Iris pigment epithelial cell (primary cell): ENCODE measurements at regions not wholly inside any gene's neighbourhood (a gene's known extent, or its start where the extent isn't known, plus 50 kb on each side); places are given as distances from the start of the nearest gene placed in this dataset.

Experiments
- DNase-seq: peaks from one replicate; pipeline ENCODE4 v3.0.0-alpha.2; 2011; ENCODE audit warnings: low read depth

DNA sequence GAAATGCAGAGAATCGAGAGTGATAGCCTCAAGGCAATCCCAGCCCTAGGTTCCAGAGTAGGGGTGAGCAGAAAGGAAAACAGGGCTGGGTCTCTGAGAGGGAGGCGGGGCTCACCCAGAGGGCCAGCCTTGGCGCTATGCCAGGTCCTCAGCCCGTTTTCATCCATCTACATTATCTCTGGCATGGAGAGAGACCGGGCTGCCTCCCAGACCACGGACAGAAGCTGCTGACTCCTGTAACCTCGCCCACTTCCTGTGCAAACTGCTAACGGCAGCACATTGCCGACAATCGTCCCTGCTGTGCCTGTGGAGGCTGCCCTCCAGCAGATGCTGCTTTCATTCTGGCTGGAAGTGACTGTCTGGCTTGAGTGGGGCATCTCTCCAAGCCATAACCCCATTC lies 569.1 kb downstream of the NPHP4 start:
- no peak for DNase-seq

DNA sequence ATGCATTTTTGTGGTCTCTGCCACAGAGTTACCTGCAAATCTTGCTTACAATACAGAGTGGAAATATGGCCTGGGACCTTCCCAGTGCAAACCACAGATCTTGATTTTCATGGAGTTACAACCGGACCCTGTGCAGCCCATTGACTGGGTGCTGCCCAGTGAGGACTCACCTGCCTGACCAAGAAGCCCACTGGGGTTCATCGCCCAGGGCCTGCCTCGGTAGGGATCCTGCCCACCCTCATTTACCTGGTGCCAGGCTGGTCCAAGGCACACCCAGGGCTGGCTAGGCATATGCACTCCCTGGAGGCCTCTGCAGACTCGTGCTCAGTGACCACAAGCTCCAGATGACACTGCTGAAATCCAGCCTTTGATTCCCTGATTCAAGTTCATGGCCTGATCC lies 572.7 kb downstream of the NPHP4 start:
- DNase-seq, result no peak

DNA sequence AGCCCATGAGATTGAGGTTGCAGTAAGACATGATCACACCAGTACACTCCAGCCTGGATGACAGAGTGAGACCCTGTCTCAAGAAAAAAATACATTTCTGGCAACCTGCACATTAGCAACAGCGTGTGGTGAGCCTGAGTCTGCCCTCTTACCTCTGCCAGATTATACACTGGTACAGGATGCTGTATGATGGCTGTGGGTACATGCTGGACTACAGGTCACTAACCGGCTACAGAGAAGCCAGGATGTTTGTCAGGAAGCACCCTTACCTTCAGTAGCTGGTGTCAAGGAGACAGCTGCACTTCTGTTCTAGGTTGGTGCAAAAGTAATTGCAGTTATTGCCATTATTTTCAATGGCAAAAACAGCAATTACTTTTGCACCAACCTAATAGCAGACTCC lies 575.7 kb downstream of the NPHP4 start:
- no peak for DNase-seq

DNA sequence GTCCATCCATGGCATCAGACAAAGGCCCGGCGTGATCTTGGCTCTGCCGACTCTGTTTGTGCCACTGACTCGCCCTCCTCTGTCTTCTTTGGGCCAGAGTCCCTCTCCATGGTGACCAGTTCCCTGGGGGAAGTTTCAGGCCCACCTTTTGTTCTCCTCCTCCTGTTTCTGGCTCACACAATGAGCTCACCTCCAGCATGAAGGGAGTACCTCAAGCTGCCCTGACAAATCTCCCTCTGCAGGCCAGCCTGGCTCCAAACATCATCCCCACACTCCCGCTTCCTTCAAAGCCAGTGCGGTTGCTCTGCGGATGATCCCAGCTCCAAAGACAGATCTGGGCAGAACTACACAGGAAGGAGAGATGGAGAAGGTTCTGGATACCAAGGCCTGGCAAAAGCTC lies 576.6 kb downstream of the NPHP4 start:
- DNase-seq, result no peak

DNA sequence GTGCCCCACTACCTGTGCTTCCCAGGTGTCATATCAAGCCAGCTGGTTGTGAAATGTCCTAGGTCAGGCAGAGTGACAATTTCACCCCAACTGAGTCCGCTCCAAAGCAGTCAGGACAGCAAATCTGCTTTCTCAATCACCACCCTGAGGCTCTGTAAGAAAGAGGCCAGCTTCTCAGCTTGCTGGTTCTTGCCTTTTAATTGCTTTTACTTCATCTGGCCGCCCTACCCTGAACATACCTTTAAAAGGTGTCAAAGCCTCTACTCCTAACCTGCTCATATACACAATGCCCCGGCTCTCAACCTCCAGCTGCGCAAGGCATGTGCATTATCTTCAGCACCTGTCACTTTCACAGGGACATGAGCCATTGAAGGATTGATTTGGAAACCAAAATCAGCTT lies 581.6 kb downstream of the NPHP4 start:
- no peak for DNase-seq

DNA sequence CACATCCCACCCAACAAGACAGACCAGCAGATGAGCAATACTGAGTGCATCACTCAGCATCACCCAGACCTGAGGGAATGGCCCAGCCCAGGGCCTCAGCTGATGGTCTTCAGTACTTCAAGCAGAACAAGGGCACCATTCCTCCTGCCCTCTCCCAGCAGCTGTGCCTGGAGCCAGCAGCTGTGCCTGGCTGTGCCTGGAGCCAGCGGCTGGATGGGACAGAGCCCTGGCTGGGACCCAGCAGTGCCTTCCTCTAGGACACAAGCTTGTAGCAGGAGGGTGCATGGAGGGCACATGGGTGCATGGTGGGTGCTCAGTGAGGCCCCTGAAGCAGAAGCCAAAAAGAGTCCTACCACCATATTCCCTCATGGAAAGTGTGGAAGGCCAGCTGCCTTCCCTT lies 583.8 kb downstream of the NPHP4 start:
- no peak for DNase-seq

DNA sequence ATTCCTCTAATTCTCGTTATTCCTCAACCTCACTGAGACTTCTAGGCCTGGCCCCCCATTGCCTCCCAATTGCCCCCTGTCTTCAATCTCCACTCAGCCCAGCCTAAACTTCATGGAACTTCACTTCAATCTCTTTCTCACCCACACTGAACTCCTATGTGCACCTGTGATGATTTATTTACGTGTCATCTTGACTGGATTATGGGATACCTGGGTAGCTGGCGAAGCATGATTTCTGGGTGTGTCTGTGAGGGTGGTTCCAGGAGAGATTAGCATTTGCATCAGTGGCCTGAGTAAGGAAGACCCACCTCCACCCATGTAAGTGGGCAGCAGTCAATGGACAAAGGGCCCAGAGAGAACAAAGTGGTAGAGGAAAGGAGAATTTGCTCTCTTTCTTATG lies 587.0 kb downstream of the NPHP4 start:
- DNase-seq, result no peak

DNA sequence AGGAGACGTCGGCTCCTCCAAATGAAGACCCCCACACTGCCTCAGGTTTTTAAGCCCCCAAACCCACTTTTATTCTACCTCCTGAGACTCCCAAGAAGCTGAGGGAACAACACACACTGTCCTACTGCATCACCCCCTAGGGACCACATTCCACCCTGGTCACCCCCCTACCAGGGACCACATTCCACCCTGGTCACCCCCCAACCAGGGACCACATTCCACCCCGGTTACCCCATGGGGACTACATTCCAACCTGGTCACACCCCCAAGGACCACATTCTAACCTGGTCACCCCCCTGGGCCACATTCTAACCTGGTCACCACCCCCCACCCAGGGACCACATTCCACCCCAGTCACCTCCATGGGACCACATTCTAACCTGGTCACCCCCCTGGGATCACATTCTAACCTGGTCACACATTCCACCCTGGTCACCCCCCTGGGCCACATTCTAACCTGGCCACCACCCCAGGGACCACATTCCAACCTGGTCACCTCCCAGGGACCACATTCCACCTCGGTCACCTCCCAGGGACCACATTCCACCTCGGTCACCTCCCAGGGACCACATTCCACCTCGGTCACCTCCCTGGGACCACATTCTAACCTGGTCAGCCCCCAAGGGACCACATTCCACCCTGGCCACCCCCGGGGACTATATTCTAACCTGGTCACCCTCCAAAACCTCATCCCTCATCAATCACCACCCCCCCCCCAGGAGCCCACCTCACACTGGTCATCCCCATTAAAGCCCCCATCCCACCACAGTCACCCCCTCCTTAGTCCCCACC lies 587.6 kb downstream of the NPHP4 start:
- no peak for DNase-seq

DNA sequence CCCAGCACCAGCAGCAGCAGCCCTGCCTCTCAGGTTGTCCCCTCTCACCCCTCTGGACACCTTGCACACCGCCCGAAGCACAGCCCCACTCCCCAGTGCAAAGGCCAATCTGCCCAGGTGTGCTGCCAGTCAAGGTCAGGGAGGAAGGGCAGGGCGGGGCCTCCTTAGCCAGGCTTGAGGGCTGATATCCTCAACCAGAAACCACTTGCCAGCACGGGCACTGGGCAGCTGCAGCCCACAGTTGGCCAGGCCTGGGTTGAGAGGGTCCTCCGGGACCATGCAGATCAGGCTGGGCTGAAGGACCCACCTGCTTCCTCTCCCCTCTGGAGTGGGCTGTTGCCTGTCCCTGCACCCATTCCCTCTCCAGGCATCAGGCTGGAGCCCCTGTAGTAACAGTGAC lies 588.3 kb downstream of the NPHP4 start:
- DNase-seq, result no peak

DNA sequence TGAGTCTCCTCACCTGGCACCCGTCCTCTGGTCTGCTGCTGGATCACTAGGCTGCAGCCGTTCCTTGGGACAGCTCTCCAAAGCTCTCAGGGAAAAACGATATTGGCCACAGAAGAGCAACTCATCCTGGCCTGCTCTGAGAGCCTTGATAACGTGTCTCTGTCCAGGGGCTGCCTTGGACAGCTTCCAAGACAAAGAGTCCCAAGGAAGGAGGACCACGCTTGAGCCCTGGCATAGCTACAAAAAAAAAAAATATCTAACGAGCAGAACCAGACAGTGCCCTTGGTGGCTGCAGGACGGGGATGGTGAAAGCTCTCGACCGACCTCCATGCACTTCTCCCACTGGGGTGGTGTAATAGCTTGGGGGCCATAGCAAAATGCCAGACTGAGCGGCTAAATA lies 589.6 kb downstream of the NPHP4 start:
- DNase-seq, result no peak

DNA sequence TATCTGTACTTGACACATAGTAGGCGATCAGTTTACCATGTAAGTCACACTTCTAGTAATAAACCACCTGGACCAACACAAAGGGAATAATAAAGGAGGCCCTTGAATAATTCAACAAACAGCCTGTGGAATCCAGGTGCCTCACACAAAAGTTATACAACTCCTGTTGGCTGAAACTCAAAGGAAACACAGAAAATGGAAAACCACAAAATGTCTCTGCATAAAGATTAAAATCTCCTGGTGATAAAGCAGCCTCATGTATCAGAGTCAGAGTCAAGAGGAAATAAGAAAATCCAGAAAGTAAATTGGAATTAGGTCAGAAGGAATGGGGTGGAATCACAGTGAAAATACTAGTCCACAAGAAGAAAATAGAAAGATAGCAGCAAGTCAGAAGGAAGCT lies 592.5 kb downstream of the NPHP4 start:
- DNase-seq, result no peak

DNA sequence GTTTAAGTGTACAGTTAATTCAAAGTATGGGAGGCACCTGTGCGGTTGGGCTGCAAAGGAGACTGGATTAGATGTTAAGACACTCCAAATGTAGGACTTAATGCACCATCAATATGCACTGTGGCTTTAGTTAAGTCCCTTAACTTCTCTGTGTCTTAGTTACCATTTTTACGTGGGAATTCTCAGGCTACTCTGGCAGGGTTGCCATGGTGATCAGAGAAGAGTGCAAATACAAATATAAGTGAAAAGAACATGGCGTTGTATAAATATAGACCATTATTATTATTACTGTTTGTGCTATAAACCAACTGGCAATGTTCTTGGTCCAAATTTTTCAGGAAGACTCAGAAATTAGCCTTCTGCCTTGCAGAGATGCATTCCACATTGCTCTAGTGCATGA lies 595.6 kb downstream of the NPHP4 start:
- no peak for DNase-seq

DNA sequence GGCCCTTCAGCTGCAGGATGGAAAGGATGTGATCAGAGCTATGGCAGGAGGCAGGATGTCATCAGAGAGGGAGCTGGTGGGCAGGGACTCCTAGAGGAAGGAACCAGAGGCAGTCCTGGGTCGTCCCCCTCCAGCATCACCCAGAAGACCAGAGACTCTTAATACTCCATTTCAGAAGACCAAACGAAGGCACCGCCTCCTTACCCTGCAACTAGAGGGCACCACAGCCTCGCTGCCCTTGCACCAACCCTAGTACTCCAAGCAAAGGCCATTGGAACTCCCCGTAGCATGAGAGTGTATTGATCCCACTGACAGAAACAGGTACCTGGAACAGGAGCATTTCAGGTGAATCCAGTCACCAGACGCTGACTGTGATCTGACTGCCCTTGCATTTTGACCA lies 598.1 kb downstream of the NPHP4 start:
- DNase-seq, result no peak

DNA sequence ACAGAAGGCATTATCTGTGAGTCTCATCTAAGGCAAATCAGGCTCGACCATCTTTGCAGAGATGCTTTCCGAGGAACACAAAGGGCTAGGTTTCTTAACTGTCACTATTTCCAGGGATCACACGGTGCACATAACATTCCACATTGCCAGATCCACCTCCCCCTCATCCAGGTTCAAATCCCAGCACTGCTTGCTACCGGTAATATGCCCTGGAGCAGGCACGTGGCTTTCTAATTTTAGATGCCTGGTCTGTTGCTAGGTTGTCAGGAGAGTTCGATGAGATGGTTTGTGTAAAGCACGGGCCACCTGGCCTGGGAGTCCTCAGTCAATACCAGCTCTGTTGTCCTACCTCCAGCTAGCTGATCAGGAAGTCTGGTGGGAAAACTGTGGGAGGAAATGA lies 598.6 kb downstream of the NPHP4 start:
- no peak for DNase-seq

DNA sequence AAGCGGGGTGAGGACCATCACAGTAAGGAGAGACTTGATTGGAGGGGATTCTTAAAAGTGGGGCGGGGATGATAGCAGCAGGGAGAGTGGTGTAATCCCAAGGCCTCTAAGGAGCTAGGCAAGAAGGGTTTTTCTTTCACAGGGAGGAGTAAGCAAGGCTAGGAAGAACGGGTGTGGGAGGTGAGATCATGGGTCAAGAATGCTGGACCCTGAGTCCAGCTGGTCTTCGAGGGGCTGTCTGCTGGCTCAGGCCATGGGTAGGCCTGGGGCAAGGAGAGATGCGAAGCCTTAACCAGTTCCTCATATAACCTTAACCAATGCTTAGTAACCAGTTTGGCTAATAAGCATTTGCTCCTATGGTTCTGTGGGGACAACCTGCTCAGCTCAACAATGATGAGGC lies 599.1 kb downstream of the NPHP4 start:
- DNase-seq, result no peak

DNA sequence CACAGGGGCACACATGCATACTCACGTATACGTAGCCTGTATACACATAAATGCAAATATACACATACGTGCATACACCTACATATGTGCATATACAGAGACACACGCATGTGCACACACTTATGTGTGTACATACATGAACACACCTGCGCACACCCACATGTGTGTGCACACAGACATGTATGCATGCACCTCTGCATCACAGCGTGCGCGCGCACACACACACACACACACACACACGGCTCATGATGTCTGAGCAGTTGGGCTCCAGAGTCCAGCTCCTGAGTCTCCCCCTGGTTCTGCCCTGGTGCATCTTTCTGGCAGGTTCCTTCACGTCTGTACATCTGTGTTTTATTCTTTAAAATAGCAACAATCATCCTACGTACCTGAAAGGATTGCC lies 600.5 kb downstream of the NPHP4 start:
- no peak for DNase-seq

DNA sequence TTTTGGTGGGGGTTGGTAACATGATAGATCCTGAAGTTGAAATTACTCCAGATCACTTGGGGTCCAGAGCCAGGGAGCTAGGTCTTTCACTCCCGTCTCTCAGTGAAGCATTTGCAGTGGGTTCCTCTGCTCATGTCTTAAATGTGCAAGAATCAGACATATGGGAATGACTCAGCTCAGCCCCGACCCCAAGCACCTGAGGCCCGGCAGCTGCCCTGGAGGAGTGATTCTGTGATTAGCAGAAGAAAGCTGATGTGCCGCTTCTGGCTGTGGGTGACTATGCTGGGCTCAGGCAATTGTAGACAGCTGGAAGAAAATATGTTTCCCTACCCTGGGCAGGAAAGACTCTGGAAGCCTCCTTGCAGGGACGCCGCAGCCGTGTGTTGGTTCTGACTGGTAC lies 601.7 kb downstream of the NPHP4 start:
- DNase-seq, result no peak

DNA sequence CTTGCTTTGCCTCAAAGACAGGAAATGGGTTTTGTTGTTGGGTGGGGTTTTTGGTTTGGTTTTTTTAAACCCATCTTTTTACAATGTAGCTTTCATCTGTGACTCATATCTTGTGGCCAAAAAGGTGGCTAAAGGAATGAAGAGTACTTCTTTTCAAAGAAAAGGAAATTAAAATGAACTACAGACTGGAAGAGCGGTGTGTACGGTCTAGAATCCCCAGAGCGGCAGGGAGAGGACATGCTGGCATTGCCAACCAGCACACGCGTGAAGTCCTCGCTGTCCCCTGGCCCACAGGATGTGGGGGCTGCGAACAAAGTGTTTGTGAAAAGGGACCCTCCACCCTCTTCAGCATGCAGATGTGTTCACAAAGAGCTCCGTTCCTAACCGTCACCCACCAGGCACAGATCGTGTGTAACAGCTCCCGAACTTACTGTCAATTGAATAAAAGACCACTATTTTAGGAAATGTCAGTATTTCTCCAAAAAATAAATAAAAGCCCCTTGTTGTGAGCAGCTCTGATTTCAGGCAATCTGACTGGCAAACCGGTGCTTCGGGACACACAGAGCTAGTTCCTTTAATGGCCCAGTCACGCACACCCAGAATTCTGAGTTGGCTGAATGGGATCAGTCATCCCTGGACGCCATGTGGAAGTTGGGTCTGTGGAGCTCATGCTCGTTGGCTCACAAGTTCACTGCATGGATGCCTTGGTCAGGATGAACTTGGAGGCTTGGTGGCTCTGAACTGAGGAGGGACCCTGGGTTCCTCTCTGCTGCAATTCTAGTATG lies 602.9 kb downstream of the NPHP4 start:
- no peak for DNase-seq

DNA sequence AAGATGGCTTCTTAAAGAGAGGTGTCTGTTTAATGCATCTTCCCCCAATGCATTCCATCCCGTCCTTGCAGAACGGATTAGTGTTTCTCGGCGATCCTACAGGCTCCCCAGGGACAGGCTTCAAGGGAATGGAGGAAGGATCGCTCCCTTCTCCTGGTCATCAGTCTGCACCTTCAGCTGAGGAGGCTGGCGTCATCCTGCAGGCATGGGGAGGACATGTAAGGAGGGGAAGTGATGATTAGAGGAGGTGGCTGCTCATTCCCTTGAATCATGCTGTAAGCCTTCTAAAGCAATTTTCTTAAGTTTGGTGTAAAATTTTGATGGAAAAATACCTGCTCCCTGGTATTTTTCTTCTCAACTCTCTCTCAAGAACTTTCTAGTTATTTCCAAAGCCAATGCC lies 603.6 kb downstream of the NPHP4 start:
- DNase-seq, result no peak

DNA sequence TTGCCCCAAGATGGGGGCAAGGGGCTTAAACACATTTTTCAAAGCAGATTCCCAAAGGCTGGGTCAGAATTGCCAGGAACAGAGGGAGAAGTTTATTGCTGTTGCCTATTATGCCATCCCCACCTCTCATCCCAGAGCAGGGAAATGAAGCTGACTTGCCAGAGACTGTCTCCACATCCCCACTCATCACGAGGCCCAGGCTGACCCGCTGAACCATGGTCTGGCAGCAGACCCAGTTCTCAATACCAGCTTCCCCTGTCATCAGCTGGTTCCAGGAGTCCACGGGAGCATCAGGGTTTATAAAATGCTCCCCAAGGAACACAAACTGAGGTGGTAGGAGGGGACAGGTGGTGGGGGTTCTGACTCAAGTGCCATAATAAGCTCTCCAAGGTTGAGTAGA lies 605.9 kb downstream of the NPHP4 start:
- DNase-seq, result no peak

DNA sequence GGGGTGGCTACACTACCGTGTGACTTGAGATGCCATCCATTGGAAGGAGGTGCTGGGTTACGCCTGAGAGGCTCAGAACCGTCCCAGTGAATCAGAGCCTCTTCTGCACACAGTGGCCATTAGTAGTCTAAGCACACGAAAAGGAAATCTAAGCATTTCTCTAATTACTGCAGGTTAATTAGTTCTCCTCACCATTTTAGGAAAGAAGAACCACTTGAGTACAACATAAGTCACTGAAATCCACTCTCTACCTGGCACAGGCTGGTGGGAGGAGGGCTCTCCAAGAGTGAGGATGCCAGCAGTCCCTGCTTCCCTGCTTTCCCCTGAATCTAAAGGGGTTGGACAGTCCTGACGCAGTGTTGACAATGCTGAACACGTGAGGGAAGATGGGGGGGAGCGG lies 606.3 kb downstream of the NPHP4 start:
- no peak for DNase-seq

DNA sequence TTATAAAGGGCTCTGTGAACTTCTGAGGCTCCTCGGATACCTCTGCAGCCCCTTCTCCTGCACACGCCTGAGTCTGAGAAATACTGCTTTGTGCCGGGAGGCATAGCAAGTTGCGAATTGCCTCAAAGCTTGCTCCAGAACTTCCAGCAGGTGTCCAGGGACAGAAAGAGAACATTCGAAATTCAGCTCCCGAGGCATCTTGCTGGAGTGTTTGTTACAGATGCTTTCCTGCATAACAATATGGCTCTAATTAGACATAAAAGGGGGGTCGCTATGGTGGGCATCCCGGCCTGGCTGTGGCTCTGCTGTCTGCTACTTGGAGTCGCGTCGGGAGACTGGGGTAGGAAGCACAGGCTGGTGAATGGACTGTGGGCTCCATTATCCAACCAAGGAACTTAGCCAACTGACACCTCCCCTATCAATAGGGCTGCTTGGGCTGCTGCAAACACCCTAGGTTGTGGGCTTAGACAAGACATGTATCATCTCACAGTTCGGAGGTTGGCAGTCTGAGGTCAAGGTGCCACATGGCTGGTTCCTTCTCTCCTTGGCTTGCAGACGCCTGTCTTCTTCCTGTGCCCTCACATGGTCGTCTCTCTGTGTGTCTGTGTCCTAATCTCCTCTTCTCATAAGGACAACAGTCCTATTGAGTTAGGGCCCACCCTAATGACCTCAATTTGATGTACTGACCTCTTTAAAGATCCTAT lies 607.0 kb downstream of the NPHP4 start:
- DNase-seq, result no peak

DNA sequence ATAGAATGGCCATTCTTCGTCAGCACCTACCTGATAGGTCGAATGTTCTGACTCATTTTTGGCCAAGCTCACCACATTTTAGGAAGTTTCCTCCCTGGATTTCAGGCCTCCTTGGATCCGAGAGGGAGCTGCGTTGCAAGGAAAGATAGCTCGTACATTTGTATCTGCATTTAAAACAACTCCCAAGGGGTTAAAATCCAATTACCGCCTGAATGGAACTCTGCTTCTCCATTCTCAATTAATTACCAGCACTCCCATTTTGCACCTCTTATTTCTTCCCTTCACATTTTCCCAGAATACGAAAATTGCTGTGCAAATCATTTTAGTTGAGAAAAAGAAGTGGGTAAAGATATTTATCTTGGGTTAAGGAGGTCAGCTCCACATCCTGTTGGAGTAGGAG lies 610.7 kb downstream of the NPHP4 start:
- no peak for DNase-seq
